NCI-H2081 (cell line): ENCODE measurements at regions not wholly inside any gene's neighbourhood (a gene's known extent, or its start where the extent isn't known, plus 50 kb on each side); places are given as distances from the start of the nearest gene placed in this dataset.

Experiments
- DNase-seq, 2 experiments: peaks; one replicate each; lab custom pipeline; 2025; lab: John Stamatoyannopoulos, UW

DNA sequence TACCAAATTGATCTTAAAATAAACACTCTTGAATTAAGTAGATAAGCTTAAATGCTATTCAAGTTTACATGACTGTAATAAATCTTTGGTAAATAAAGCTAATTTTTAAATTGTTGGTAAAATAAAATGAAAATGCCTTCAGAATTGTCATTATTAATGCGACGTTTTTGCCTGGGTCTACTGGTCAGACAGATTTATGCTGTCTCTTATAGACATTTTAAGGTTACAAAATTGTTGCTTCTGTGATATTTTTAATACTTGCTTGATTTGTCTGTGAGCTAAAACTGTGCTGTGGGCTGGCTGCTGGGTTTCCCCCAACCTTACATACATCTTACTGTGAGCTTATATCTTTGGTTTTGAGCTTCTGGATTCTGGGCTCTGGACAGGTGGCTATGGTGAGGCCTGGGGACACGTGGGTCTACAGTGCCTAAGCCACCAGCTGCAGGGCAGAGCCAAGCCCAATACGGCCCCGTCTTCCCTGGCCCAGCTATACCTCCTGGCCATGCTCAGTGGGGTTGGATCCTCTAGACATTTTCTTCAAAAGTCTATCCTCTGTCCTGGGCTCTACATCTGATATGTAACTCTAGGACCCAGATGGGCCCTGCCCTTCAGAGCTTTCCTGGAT lies 81.4 kb downstream of the ETS2 start:
- no peak for DNase-seq

- no peak for DNase-seq
Observed at GRCh38 chr21:38885909-38886308, 80.2 kb downstream of the ETS2 start.

DNA sequence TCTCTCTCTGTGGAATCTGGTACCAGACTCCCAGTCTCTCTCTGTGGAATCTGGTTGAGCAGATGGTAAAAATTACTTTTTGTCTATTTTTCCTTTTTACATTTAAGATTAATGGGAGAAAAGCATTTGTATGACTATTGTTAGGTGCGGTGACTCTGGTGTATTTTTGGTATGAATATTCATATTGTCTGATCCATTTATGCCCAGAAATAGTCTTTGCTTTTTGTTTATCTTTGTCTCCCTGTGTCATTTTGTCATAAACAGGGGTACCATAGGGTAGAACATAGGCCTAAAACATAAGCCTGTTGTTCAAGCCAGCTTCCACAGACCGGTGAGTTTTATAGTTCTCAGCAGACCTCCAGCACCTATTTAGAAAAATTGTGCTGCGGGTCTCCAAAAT lies 78.7 kb downstream of the ETS2 start:
- no peak for DNase-seq

- no peak for DNase-seq
Observed at GRCh38 chr21:38883142-38883541, 77.4 kb downstream of the ETS2 start.

DNA sequence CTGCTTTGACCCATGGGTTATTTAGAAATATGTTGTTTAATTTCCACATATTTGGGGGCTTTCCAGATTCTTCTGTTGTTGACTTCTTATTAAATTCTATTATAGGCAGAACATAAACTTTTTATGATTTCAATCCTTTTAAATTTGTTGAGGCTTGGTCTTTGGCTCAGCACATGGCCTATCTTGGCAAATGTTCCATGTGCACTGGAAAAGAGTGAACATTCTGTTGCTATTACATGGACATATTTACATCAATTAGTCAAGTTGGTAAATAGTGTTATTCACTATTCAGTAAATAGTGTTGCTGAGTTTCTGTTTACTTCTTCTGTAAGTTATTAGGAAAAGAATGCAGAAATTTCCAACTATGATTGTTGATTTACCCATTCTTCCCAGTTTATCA lies 75.4 kb downstream of the ETS2 start:
- no peak for DNase-seq

DNA sequence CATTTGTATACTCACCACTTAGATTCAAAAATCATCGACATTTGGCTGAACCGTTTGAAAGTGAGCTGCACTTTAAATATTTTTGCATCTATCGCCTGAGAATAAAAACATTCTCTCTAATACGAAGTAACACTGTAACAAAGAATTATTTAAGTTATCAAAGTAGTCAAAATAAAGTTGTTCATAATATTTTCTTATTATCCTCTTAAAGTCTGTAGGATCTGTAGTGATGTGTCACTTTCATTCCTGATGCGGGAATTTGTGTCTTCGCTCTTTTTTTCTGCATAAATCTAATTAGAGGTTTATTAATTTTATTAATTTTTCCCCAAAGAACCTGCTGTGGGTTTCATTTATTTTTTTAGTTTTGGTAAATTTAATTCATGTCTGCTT lies 74.8 kb downstream of the ETS2 start:
- DNase-seq = no peak

GRCh38 chr21:38879912-38880576 lies 74.3 kb downstream of the ETS2 start:
- DNase-seq = no peak

DNA sequence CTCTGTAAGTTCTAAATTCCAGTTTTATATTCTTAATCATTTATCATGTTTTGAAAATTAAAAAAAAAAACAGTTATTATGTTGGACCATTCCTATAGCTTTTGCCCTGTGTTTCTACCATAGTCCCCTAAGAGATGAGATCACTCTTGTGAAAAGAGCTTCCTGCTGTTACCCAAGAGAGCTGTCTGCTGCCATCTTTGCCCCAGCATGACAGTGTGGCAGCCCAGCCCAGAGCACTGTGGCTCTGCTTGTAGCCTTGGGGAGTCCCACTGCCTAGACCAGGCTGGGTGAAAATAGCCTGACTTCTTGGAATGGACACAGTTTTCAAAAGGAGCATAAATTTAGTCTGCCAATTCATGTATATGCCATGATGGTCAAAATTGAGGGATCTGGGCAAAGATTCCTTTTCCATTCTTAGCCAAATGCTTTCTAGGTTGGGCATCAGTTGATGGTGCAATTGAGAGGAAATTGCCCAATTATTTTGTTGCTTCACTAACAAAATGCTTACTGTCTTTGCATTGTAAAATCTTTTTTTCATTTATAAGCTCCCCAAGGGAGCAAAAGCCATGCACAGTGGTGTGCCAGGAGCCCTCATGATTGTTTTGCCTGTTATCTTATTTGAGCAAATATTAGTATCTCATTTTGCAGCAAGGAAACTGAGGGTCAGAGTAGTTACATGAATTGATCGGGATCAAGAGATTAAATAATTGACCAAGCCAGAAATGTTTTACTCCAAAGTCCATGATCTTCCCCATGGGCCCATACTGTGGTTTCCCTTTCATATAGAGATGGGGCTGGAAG lies 72.8 kb downstream of the ETS2 start:
- no peak for DNase-seq

GRCh38 chr21:38875694-38876492 lies 70.2 kb downstream of the ETS2 start:
- DNase-seq = no peak
